ENCODE measurements at regions not wholly inside any gene's neighbourhood (a gene's known extent, or its start where the extent isn't known, plus 50 kb on each side); places are given as distances from the start of the nearest gene placed in this dataset.

GRCh38 chr6:164195942-164196281 lies 781.4 kb downstream of the QKI start:
- Mint-ChIP-seq H3K9me3 (peaks cover 4% of the 10 kb centered on the region), H3K4me3 (no peak overlapping the region), H3K36me3 (ENCODE audit: low read depth) (no peaks in the 10 kb centered on the region), H3K27me3 (no peaks in the 10 kb centered on the region), H3K4me1 (no peaks in the 10 kb centered on the region), H3K27ac (no peak overlapping the region)
- DNase-seq: no peak
- no peak for ATAC-seq

- H3K9me3 Mint-ChIP-seq: peaks cover 4% of the 10 kb centered on the region
- ATAC-seq: no peak
These were observed 780.9 kb downstream of the QKI start for GRCh38 chr6:164195278-164195941.

GRCh38 chr6:164188861-164189260 lies 774.3 kb downstream of the QKI start:
- Mint-ChIP-seq H3K4me1 (no peaks in the 10 kb centered on the region), H3K27me3 (no peaks in the 10 kb centered on the region), H3K27ac (no peak overlapping the region), H3K36me3 (ENCODE audit: low read depth) (no peaks in the 10 kb centered on the region), H3K4me3 (no peak overlapping the region), H3K9me3 (no peaks in the 10 kb centered on the region)
- DNase-seq (no peak), ATAC-seq (no peak)

More at GRCh38 chr6:164195278-164195941, 780.9 kb downstream of the QKI start:
- H3K36me3 Mint-ChIP-seq (ENCODE audit: low read depth): no peaks in the 10 kb centered on the region
- no peak overlapping the region for H3K4me3 Mint-ChIP-seq
- H3K27ac Mint-ChIP-seq: no peak overlapping the region
- DNase-seq: no peak
- no peaks in the 10 kb centered on the region for H3K27me3 Mint-ChIP-seq
- no peaks in the 10 kb centered on the region for H3K4me1 Mint-ChIP-seq

GRCh38 chr6:164185471-164185871 lies 771.0 kb downstream of the QKI start:
- ATAC-seq (no peak), DNase-seq (no peak)
- Mint-ChIP-seq H3K27ac (no peak overlapping the region), H3K27me3 (peaks cover 3% of the 10 kb centered on the region), H3K9me3 (no peaks in the 10 kb centered on the region), H3K4me3 (no peak overlapping the region), H3K4me1 (no peaks in the 10 kb centered on the region), H3K36me3 (ENCODE audit: low read depth) (no peaks in the 10 kb centered on the region)

- no peak overlapping the region for H3K27ac Mint-ChIP-seq
- H3K9me3 Mint-ChIP-seq: no peaks in the 10 kb centered on the region
- DNase-seq (no peak), ATAC-seq (no peak)
- H3K36me3 Mint-ChIP-seq (ENCODE audit: low read depth): no peaks in the 10 kb centered on the region
- H3K4me3 Mint-ChIP-seq: no peak overlapping the region
- no peaks in the 10 kb centered on the region for H3K4me1 Mint-ChIP-seq
- peaks cover 3% of the 10 kb centered on the region for H3K27me3 Mint-ChIP-seq
These were observed 769.9 kb downstream of the QKI start for GRCh38 chr6:164184410-164184809.

- ATAC-seq: no peak
- Mint-ChIP-seq H3K36me3 (ENCODE audit: low read depth) (no peaks in the 10 kb centered on the region), H3K4me3 (no peak overlapping the region), H3K27ac (no peak overlapping the region), H3K9me3 (no peaks in the 10 kb centered on the region), H3K27me3 (peaks cover 3% of the 10 kb centered on the region), H3K4me1 (no peaks in the 10 kb centered on the region)
- no peak for DNase-seq
These were observed 769.1 kb downstream of the QKI start for GRCh38 chr6:164183556-164184123.

- Mint-ChIP-seq H3K4me1 (no peaks in the 10 kb centered on the region), H3K27ac (no peak overlapping the region), H3K27me3 (peaks cover 3% of the 10 kb centered on the region), H3K9me3 (peaks cover 6% of the 10 kb centered on the region), H3K4me3 (no peak overlapping the region), H3K36me3 (ENCODE audit: low read depth) (no peaks in the 10 kb centered on the region)
- DNase-seq (no peak), ATAC-seq (no peak)
These were observed 764.3 kb downstream of the QKI start for GRCh38 chr6:164178679-164179332.

GRCh38 chr6:164169355-164169754 lies 754.8 kb downstream of the QKI start:
- ATAC-seq (no peak), DNase-seq (no peak)
- H3K4me1 Mint-ChIP-seq: no peaks in the 10 kb centered on the region
- H3K36me3 Mint-ChIP-seq (ENCODE audit: low read depth): no peaks in the 10 kb centered on the region
- peaks cover 1% of the 10 kb centered on the region for H3K27me3 Mint-ChIP-seq
- H3K9me3 Mint-ChIP-seq: peaks cover 2% of the 10 kb centered on the region
- no peak overlapping the region for H3K27ac Mint-ChIP-seq
- H3K4me3 Mint-ChIP-seq: no peak overlapping the region

- H3K36me3 Mint-ChIP-seq (ENCODE audit: low read depth): no peaks in the 10 kb centered on the region
- no peak for ATAC-seq
- H3K27me3 Mint-ChIP-seq: peaks cover 1% of the 10 kb centered on the region
- no peaks in the 10 kb centered on the region for H3K4me1 Mint-ChIP-seq
- no peak for DNase-seq
- H3K27ac Mint-ChIP-seq: no peak overlapping the region
- H3K4me3 Mint-ChIP-seq: no peak overlapping the region
- H3K9me3 Mint-ChIP-seq: no peaks in the 10 kb centered on the region
These were observed 754.1 kb downstream of the QKI start for GRCh38 chr6:164168595-164168994.

GRCh38 chr6:164167873-164168405 lies 753.4 kb downstream of the QKI start:
- no peak for ATAC-seq

GRCh38 chr6:164166996-164167395 lies 752.5 kb downstream of the QKI start:
- DNase-seq (no peak), ATAC-seq (no peak)
- peaks cover 1% of the 10 kb centered on the region for H3K27me3 Mint-ChIP-seq
- H3K9me3 Mint-ChIP-seq: no peaks in the 10 kb centered on the region
- no peaks in the 10 kb centered on the region for H3K4me1 Mint-ChIP-seq
- no peak overlapping the region for H3K4me3 Mint-ChIP-seq
- no peak overlapping the region for H3K27ac Mint-ChIP-seq
- no peaks in the 10 kb centered on the region for H3K36me3 Mint-ChIP-seq (ENCODE audit: low read depth)

More at GRCh38 chr6:164167873-164168405, 753.4 kb downstream of the QKI start:
- H3K4me1 Mint-ChIP-seq: no peaks in the 10 kb centered on the region
- H3K9me3 Mint-ChIP-seq: no peaks in the 10 kb centered on the region
- H3K27ac Mint-ChIP-seq: no peak overlapping the region
- no peaks in the 10 kb centered on the region for H3K36me3 Mint-ChIP-seq (ENCODE audit: low read depth)
- peaks cover 1% of the 10 kb centered on the region for H3K27me3 Mint-ChIP-seq
- H3K4me3 Mint-ChIP-seq: no peak overlapping the region
- DNase-seq: no peak

GRCh38 chr6:164166515-164166914 lies 752.0 kb downstream of the QKI start:
- Mint-ChIP-seq H3K27me3 (peaks cover 1% of the 10 kb centered on the region), H3K36me3 (ENCODE audit: low read depth) (no peaks in the 10 kb centered on the region), H3K4me3 (no peak overlapping the region), H3K9me3 (no peaks in the 10 kb centered on the region), H3K27ac (no peak overlapping the region), H3K4me1 (no peaks in the 10 kb centered on the region)
- no peak for ATAC-seq
- no peak for DNase-seq

- H3K4me3 Mint-ChIP-seq: no peak overlapping the region
- H3K36me3 Mint-ChIP-seq (ENCODE audit: low read depth): no peaks in the 10 kb centered on the region
- peaks cover 7% of the 10 kb centered on the region for H3K9me3 Mint-ChIP-seq
- DNase-seq: no peak
- no peak for ATAC-seq
- no peak overlapping the region for H3K27ac Mint-ChIP-seq
- H3K27me3 Mint-ChIP-seq: peaks cover 1% of the 10 kb centered on the region
- no peaks in the 10 kb centered on the region for H3K4me1 Mint-ChIP-seq
These were observed 750.4 kb downstream of the QKI start for GRCh38 chr6:164164876-164165275.

GRCh38 chr6:164163239-164163638 lies 748.7 kb downstream of the QKI start:
- no peak for DNase-seq
- ATAC-seq: no peak
- no peaks in the 10 kb centered on the region for H3K4me1 Mint-ChIP-seq
- no peak overlapping the region for H3K4me3 Mint-ChIP-seq
- H3K27me3 Mint-ChIP-seq: peaks cover 1% of the 10 kb centered on the region
- no peaks in the 10 kb centered on the region for H3K36me3 Mint-ChIP-seq (ENCODE audit: low read depth)
- H3K27ac Mint-ChIP-seq: no peak overlapping the region
- H3K9me3 Mint-ChIP-seq: peaks cover 10% of the 10 kb centered on the region

GRCh38 chr6:164159061-164159460 lies 744.5 kb downstream of the QKI start:
- DNase-seq (no peak), ATAC-seq (no peak)
- Mint-ChIP-seq H3K27ac (no peak overlapping the region), H3K27me3 (no peaks in the 10 kb centered on the region), H3K36me3 (ENCODE audit: low read depth) (no peaks in the 10 kb centered on the region), H3K9me3 (peaks cover 19% of the 10 kb centered on the region), H3K4me3 (no peak overlapping the region), H3K4me1 (no peaks in the 10 kb centered on the region)

All from activated naive CD8-positive, alpha-beta T cell treated with anti-CD3 and anti-CD28 coated beads, Interleukin-2, amount 50 U/mL, for 24 hours (primary cell).